SIG-M5 treated with dmso at 0.1 percent for 504 hours (cell line): ENCODE measurements at regions not wholly inside any gene's neighbourhood (a gene's known extent, or its start where the extent isn't known, plus 50 kb on each side); places are given as distances from the start of the nearest gene placed in this dataset.
A peak's percentile ranks its signal among the peaks of the same experiment; 100 is the strongest.
"Not testable (repeated sequence)": the region's sequence is repeated elsewhere in the genome, so short reads cannot be mapped to it uniquely, and the experiment has no call there.

Experiments
- DNase-seq: peaks from one replicate; lab custom pipeline; 2025; ENCODE audit not compliant: unreplicated experiment; lab: John Stamatoyannopoulos, UW

DNA sequence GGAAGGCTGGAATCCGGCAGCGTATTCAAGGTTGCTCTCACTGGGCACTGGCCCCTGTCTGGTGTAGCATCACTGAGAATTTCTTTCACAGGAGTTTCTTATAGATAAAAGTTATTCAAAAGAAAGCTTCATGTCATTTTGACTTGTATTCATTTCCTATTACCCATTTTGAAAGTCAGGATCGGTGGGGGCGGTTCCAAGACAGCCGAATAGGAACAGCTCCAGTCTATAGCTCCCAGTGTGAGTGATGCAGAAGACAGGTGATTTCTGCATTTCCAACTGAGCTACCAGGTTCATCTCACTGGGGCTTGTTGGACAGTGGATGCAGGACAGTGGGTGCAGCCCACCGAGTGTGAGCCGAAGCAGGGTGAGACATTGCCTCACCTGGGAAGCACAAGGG, 51.5 kb upstream of the CDC42EP3 start:
- DNase-seq = not testable (repeated sequence)

DNA sequence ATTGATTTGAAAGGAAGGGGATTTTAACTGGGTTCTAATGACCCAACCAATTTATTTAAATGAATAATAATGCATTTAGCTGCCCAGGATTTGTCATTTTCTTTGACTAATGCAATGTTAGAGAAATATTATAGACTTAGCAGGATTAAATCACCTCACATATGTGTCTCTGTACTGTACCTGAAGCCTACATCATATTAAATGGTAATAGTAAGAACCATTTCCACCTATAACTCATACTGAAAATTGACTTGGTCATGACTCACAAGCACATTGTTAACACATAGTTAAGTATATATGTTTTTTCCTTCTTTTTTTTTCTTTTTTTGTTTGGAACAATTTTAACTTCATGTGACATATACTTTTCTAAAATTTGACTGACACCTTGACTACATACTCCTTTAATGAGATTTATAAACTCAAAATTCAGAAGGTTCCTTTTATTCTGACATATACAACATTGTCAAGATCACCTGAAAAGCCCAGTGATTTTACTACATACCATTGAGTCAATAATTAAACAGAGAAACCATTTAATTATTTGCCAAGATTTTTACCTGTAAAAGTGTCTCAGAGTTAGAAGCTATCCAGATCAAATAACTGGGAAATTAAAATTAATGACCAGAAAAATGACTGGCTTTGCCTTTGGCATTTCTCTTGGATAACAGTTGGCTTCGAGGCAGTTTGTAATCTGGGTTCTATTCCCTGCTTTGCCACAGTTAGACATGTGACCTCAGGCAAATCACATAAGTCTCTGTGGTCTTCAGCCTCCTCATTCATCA, 58.8 kb upstream of the CDC42EP3 start:
- DNase-seq = no peak

DNA sequence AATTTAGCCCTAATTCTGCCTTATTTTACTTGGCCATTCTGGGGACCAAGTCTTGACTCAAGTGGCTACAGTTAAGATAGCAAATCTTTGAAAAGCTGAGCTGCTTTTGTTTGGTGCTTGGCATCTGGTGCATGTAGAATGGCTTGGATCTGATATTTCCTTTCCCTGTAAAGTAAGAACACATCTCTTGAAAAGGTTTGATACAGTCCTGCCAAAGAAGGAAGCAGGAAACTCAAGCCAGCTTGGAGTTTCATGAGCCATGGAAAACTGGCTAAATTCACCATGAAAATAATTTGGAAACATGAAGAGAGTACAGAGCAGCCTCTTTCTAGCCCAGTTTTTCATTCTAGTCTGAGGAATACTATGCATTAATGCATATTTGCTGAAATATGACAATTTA, 61.0 kb upstream of the CDC42EP3 start:
- not testable (repeated sequence) for DNase-seq

DNA sequence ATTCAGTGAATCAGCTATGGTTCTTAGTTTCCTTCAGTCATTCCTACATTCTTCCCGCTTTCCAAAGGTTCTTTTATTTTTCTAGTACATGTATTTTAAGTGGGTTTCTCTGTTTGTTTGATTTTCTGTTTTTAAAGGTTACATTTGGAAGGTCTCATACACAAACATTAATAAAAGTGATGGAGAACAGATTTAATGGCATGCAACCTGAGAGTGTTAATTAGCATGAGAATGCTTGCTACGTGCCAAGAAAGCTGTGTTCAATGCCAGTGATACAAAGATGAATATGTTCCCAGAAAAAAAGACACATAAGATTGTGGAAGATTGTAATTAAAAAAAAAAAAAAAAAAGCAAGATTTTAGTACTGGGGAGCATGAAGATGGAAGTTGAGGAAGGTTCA, 61.8 kb upstream of the CDC42EP3 start:
- no peak for DNase-seq

DNA sequence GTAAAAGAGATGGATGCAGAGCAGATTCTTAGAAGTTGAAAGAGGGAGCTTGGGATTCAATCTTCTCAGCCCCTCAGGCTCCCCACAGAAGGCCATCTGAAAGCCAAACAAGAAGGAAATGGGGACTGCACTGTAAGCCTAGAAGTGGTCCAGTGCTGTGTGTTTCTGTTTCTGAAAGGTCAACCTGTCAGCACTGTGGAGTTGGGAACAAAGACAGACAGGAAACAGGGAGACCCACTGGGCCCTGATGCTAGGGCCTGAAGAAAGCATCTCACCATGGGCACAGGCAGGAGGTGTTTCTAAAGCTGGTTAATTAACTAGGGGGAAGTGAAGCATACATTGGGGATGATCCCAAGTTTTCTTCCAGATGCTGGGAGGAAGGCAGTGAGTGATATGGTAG, 62.5 kb upstream of the CDC42EP3 start:
- DNase-seq = not testable (repeated sequence)

DNA sequence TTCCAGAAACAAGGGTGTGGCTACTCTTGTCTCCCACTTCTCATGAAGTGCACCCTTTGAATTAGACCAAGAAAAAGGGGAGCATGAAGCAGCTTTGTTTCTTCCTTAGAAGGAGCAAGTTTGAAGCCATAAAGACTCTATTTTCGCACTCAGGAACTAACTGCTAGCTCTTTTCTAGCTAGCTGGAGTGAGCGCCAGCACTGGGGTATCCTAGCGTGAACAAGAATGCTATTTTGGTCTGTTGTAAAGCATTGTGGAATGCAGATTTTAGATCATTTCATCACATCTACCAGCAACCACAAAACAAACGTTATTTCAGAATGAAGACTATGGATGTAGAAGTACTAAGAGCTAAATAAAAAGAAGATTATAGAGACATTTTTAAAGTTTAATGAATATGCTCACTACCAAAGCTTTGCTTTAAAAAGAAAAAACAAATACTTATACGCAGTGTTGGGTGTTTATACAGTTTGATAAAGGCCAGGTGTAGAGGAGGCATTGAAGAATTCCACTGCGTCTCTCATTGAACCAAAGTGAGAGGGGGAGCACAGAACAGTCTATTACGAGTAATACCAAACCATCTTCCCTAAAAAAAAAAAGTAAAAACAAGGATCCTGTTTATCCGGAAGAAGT, 63.6 kb upstream of the CDC42EP3 start:
- DNase-seq = peak; percentile 87

DNA sequence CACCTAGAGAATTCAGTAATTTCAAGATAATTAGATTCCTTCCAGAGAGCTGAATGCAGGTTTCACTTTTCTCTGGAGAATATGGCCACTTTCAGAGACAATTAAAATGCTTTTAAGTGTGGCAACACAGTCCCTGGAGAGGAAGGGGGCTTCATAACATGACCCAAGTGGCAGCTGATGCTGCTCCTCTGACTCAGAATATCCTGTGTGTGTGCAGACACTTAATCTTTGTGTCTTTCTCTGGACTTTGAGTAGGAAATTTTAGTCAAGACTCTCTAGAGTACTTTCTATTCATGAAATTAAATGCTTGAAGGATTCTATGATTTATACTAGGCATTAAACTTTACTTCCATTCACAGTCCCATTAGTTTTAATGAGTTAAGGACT, 64.1 kb upstream of the CDC42EP3 start:
- DNase-seq = peak; percentile 83

DNA sequence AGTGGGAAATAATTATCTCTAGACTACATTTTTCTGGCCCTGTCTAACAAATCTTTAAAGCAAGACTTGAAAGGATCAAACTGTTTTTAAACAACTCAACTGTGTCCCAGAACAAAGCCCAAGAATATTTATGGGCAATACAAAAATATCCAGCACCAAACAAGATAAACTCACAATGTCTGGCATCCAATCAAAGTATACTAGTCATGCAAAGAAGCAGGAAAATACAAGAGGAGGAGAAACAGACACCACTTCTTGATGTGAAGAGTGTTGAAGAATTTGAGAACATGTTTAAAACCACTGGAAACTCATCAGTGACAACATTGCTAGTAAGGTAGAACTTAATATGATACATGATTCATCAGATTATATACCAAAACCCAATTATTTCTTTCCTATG, 66.1 kb upstream of the CDC42EP3 start:
- no peak for DNase-seq

DNA sequence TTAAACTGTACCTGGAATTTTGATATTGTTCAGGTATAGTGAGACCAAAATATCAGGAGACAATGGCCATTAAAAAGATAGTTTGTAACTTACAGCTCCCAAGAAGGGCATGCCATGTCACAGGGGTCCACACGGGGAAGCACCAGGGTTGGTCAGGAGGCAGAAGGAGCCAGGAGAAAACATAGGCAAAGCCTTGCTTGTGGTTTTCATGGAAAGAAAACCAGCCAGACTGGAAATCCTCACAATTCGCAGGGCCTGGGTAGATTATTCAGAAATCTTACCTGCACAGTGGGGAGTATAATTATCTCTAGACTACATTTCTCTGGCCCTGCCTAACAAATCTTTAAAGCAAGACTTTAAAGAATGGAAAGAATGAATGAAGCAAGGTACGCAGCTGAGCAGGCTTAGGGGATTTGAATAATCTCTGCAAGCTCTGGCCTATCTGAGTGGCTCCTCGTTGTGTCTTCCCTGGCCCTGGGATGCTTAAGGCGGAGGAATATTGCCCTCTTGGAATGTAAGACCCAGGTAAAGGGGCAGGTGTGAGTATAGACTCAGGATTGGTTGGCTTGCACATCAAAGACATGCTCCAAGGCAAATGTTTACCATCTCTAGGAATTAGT, 66.9 kb upstream of the CDC42EP3 start:
- DNase-seq = no peak

DNA sequence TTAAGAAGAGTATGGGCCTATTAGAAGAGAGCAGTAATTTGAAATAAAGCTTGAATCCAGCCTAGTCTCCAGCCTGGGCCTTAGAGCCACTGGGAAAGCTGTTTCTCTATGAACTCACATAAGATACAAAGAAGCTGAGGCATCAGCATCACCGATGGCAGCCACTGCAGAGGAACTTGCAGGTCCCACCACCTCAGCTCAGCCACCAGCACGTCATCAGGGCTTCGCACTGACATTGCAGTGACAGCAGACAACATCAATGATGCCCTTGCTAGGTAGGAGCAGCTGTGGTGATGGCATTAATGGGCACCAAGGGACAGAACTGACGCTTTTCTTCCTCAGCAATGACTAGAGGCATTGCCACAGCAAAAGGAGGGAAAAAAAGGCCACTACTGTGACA, 67.7 kb upstream of the CDC42EP3 start:
- DNase-seq = no peak

DNA sequence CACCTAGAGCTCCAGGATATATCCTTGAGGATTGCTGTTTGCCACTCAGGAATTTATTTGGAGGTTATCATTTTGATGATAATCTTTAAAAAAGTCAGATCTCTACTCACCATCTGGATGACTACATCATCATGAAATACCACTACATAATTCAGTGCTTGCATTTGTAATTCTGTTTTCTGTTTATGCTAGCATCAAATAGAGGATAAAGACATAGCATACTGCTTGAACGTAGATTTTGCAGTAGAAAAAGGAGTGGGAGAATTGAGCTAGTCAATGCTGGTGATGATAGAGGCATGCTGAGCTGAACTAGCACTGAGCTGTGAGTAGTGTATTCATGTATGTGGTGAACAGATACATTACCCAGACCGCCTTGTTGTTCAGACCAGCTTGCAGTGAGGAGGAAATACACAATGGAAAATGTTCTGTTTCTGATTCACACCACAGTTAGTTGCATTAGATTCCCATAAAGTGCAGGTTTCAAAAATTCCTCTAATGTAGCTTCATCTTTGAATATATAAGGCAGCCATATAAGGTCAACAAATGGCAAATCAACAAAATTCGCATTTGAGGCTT, 68.8 kb upstream of the CDC42EP3 start:
- no peak for DNase-seq

DNA sequence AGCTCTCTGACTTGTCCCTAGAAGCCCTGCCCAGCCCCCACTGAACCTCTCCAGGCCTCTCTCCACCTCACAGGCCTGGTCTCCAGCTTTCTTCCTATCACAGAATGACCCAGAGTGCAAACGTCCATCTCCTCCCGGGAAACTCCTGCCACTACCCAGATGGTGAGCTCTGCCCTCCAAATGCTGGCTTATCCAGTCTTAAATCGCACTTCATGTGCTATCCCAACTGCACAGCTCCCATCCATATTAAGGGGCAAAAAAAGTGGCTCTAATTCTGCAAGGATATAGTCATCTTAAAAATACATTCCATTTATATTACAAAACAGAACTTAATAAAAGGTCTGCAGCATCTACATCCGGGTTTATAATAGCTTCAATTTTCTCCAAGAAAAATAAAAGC, 70.8 kb upstream of the CDC42EP3 start:
- no peak for DNase-seq

DNA sequence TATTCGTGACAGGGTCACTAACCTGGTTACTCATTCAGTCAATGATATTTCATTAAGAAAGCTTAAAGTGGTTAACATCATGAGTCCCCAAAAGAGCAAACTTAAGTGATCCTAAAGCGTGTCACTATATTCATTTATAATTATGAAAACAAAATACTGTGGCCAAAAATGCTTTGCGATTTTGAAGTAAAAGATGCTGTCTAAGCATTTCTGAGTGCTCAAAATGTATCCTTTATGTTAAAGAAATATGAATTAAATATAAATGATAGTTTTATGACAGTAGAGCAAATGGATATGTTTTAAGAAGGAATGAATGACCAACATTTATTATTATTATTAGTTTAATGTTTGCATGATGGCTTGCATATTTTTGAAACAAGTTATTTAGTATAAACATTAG, 72.6 kb upstream of the CDC42EP3 start:
- DNase-seq = no peak

DNA sequence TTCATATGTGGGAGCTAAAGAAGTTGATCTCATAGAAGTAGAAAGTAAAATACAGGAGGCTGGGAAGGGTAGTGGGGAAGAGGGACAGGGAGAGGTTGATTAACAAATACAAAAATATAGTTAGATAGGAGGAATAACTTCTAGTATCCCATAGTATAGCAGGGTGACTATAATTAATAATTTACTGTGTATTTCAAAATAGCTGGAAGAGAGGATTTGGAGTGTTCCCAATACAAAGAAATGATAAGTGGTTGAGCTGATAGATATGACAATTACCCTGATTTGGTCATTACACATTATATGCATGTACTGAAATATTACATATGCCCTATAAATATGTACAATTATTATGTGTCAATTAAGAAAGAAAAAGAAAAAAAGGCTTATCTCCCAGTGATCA, 73.5 kb upstream of the CDC42EP3 start:
- DNase-seq = not testable (repeated sequence)

DNA sequence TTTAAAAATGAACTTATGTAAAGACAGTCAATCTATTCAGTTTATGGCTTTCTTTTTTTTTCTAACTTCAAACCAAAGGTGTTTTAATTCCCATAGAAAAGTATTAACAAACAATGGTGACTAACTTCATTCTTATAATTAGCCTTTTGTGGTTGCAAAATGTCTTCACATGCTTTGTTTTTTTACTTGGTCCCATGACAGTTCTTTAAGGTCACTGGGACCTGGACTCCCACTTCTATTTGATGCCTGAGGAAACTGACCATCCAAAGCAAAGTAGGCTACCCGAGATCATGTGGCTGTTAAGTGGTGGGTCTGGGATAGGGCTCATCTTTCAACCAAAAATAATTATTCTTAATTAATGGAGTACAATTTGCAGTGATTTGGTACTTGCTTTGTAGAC, 74.6 kb upstream of the CDC42EP3 start:
- not testable (repeated sequence) for DNase-seq

DNA sequence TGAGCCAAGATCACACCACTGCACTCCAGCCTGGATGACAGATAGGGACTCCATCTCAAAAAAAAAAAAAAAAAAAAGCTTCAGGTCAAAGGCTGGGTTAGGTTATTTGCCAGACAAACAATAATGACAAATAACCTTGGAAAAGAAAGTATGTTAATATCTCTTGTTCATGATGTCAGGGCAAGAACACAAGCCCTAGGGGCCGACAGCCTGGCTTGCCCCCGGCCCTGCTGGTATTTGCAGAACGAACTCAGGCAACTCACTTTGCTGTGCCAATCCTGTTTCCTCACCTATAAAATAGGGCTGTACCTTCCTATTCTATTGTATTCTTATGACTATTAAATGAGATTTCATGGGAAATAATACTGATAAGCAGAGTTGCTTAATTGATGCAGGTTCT, 75.4 kb upstream of the CDC42EP3 start:
- DNase-seq = no peak

DNA sequence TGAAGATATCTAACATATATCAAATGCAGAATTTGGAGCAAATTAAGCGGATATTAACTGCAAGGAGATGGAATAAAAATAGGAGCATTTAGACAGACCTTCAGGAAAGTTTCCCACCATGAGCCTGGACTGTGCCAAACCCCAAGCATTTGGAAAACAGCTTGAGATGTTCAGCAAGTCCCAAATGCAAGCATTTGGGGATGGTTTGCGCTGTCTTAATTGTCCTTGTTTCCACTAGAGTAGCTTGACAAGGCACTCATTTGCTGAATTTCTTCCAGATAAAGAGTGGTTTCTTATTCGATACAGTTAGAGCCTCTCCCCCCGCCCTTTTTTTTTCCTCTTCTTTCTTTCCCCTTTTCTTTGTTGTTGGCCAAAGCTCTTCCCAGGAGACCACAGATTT, 77.1 kb upstream of the CDC42EP3 start:
- no peak for DNase-seq

DNA sequence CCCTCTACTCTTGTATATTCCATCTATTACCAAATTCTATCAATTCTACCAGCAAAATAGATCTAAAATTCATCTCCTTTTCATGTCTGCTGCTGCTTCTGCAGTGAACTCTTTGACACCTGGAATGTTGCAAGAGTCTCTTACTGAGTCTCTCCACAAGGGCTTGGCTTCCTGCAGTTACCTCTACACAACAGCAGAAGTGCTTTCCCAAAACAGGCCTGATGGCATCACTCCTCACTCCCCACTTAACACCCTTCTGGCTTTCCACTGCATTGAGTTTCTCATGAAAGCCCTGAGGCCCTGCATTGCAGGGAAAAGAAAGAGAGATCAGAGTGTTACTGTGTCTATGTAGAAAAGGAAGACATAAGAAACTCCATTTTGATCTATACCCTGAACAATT, 78.8 kb upstream of the CDC42EP3 start:
- DNase-seq = not testable (repeated sequence)

DNA sequence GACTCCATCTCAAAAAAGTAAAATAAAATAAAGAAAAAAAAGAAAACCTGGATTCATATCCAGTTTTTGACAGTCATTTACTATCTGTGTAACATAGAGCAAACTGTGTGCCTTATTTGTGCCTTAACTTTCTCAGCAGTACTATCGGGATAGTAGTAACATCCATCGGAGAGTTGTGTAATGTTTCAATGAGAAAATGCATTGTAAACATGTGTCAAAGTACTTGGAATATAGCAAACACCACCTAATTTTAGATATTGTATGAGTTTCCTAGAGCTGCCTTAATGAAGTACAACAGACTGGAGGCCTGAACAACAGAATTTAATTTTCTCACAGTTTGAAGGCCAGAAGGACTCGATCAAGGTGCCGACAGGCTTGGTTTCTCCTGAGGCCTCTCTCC, 81.3 kb upstream of the CDC42EP3 start:
- DNase-seq = no peak

DNA sequence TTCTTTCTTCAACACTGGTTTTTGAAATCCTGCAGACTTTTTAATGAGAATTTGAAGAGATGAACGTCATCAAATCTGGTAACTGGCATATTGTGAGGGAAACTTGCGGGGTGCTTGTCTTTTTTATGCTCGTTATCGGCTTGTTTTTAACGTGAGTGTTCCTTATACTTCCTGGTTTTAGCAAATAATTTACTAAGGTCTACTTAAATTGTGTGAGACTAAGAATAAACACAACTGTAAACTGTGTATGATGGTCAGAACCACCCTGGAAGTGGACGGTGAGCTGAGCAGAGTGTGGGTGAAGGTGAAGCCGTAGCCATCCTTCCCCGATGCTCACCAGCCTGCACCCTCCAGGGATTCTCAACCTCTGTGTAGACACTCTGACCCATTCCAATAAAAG, 82.3 kb upstream of the CDC42EP3 start:
- DNase-seq = no peak

DNA sequence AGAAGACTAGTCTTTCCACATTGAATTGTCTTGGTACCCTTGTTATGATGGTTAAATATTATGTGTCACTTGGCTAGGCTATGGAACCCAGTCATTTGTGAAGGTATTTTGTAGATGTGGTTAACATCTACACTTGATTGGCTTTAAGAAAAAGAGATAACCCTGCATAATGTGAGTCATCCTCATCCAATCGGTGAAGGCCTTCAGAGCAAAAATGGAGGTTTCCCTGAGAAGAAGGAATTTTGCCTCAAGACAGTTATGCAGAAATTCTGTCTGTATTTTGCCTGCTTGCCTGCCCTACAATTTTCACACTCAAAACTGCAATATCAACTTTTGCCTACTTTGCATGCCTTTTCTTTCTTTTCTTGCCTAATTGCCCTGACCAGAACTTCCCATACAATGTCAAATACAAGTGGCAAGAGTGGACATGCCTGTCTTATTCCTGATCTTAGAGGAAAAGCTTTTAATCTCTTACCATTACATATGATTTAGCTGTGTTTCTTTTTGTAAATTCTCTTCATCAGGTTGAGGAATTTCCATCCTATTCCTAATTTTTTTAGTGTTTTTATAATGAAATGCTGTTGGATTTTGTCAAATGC, 84.6 kb upstream of the CDC42EP3 start:
- DNase-seq = not testable (repeated sequence)

DNA sequence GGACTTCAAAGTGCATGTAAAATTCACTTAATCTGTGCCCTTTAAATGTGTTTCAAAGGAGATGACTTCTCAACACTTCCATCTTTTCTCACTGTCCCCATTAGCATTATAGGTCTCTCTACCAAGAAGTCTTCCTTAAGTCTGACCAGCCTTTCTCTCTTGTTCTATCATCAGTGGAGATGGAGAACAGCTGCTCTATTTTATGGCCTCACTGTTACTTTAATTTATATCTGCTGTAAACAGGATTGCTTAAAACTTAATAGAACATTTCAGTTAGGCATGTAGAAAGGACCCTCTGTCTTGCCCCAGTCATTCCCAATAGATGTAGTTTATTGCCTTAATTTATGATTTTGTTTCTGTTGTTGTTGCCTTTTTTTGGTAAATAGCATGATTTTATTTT, 86.0 kb upstream of the CDC42EP3 start:
- DNase-seq = not testable (repeated sequence)
